Psoas muscle (tissue), 7 donors: ENCODE measurements at regions not wholly inside any gene's neighbourhood (a gene's known extent, or its start where the extent isn't known, plus 50 kb on each side); places are given as distances from the start of the nearest gene placed in this dataset.

Experiments
- ATAC-seq, 4 donors: fragments of 200-7000 bp; cut with Tn5 transposase; one replicate each; pipeline ENCODE4 v1.9.1; 2020; ENCODE audit warnings: moderate library complexity in 3 of 4, mild to moderate bottlenecking in 2 of 4
- DNase-seq, 2 donors: peaks; one replicate each; pipeline ENCODE4 v3.0.0-alpha.2; 2020
- H3K27ac ChIP-seq: fragments of 200-600 bp; one replicate; pipeline ENCODE4 v1.8.0; 2022
- H3K27me3 ChIP-seq, 3 donors: fragments of 200-600 bp in 1 of 3; one replicate each; pipeline versions ENCODE4 v1.6.1 to v1.8.0; 2013 to 2022; ENCODE audit warnings: low read length in 2 of 3, mild to moderate bottlenecking in 2 of 3, moderate library complexity in 1 of 3; ENCODE audit not compliant: insufficient read depth in 3 of 3
- H3K36me3 ChIP-seq, 2 donors: fragments of 200-600 bp in 1 of 2; one replicate each; pipeline versions ENCODE4 v1.6.1 to v1.8.0; 2013 to 2022; ENCODE audit warnings: low read depth in 1 of 2, mild to moderate bottlenecking in 1 of 2, moderate library complexity in 1 of 2; ENCODE audit not compliant: insufficient read depth in 1 of 2
- H3K4me1 ChIP-seq: fragments of 200-600 bp; one replicate; pipeline ENCODE4 v1.8.0; 2022
- H3K4me3 ChIP-seq: fragments of 200-600 bp; one replicate; pipeline ENCODE4 v1.8.0; 2022; ENCODE audit warnings: mild to moderate bottlenecking
- H3K9me3 ChIP-seq: fragments of 200-600 bp; one replicate; pipeline ENCODE4 v1.8.0; 2022
- CTCF ChIP-seq: fragments of 200-600 bp; IDR thresholded peaks from one replicate; pipeline ENCODE4 v1.8.0; 2022; ENCODE audit warnings: antibody characterized with exemption
- WGBS, 3 donors: extraction: QIAGEN DNeasy Blood & Tissue Kit; methylation state at CpG; one replicate each; pipeline versions ENCODE4 v1.1.6 to v1.1.7; 2013; 5-methylcytosine and 5-hydroxymethylcytosine counted together
- intact Hi-C, 2 donors: fragments of 100-400 bp; cut with DNase I; formaldehyde crosslinking; loops; one replicate each; pipeline versions ENCODE4 v1.11.0 to v1.14.2; 2022
- donor health status: healthy with polysubstance abuse.
- donor health status: DM: no; HTN: no; CAD: no; lungs with moderate emphysema.
- donor health status: Bipolar disorder and iron deficiency.
- donor health status: healthy.
- donor health status: DM: yes; HTN: yes; CAD: no.
- donor health status: DM: no; HTN: no; CAD: no.
- donor health status: DM: yes; HTN: yes; CAD: no.

DNA sequence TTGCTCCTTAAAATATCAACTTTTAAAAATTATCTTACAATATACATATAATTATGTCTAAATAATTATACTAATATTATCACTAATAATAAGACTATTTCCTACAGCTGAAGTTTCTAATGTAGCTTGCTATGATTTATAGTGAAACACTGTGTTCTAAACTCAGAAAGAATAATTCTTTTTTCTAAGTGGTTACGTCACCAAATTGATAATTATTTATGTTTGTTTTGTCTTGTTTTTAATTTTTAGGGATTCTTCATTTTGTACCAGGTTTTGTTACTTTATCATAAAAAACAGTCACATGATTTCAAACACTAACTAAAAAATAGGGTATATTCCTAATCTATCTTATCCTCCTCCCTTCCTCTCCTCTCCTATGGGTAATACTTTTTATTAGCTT lies 662.1 kb downstream of the FRK start:
- ATAC-seq, result no peak
- intact Hi-C loops, result no loop called here
- H3K4me3 ChIP-seq, result no peak overlapping the region
- H3K36me3 ChIP-seq, result no peaks in the 10 kb centered on the region
- no peaks in the 10 kb centered on the region for H3K27me3 ChIP-seq
- no peak for TF ChIP-seq CTCF
- 79 to 83% (median 80%) methylated on average over 1 of the region's 1 CpG for WGBS, 3 donors
- no peak for DNase-seq
- no peaks in the 10 kb centered on the region for H3K4me1 ChIP-seq
- no peak overlapping the region for H3K27ac ChIP-seq
- no peaks in the 10 kb centered on the region for H3K9me3 ChIP-seq

DNA sequence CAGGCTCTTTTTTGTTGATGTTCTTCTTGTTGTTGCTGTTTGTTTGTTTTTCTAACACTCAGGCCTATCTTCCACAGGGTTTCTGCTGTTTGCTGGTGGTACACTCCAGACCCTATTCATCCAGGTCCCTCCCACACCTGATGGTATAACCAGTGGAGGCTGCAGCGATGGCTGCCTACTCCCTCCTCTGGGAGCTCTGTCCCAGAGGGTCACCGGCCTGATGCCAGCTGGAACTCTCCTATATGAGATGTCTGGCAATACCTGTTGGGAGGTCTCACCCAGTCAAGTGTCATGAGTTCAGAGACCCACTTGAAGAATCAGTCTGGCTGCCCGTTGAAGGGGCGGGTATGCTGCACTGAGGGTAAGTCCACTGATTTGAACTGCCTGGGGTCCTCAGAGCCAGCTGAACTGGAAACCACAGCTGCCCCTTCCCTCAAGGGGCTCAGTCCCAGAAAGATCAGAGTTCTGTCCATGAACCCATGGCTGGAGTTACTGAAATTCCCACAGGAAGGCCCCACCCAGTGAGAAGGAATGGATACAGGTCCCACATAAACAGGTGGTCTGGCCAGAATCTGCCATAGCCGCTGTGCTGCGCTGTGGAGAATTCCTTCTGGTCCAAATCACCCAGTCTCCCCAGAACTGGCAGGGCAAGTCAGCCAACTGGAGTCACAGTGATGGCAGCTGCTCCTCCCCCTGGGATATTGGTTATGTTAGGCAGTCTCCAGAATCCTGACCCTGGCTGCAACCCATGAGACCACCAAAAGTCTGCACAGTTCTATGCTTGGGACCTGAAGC lies 664.4 kb downstream of the FRK start:
- no peaks in the 10 kb centered on the region for H3K27me3 ChIP-seq
- H3K27ac ChIP-seq, result no peak overlapping the region
- no peak for ATAC-seq
- intact Hi-C loops, result no loop called here
- no peak for DNase-seq
- H3K36me3 ChIP-seq, result no peaks in the 10 kb centered on the region
- 70 to 83% (median 81%) methylated on average over 6 of the region's 6 CpGs for WGBS, 3 donors
- TF ChIP-seq CTCF, result no peak
- no peaks in the 10 kb centered on the region for H3K9me3 ChIP-seq
- no peak overlapping the region for H3K4me3 ChIP-seq
- H3K4me1 ChIP-seq, result no peaks in the 10 kb centered on the region

DNA sequence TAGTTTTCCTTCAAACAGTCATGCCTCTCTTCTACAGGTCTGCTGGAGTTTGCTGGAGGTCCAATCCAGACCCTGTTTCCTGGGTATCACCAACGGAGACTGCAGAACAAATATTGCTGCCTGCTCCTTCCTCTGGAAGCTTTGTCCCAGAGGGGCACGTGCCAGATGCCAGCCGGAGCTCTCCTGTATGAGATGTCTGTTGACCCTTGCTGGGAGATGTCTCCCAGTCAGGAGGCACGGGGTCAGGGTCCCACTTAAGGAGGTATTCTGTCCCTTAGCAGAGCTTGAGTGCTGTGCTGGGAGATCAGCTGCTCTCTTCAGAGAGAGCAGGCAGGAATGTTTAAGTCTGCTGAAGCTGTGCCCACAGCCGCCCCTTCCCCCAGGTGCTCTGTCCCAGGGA lies 666.9 kb downstream of the FRK start:
- DNase-seq (peak in 1 of 2 donors; percentile 45), ATAC-seq (no peak)
- TF ChIP-seq CTCF, result no peak
- no peaks in the 10 kb centered on the region for H3K27me3 ChIP-seq
- H3K4me3 ChIP-seq, result no peak overlapping the region
- H3K27ac ChIP-seq, result no peak overlapping the region
- H3K4me1 ChIP-seq, result no peaks in the 10 kb centered on the region
- H3K36me3 ChIP-seq, result no peaks in the 10 kb centered on the region
- intact Hi-C loops, result no loop called here
- H3K9me3 ChIP-seq, result no peaks in the 10 kb centered on the region
- WGBS, 3 donors, result 82 to 91% (median 83%) methylated on average over 5 of the region's 5 CpGs

DNA sequence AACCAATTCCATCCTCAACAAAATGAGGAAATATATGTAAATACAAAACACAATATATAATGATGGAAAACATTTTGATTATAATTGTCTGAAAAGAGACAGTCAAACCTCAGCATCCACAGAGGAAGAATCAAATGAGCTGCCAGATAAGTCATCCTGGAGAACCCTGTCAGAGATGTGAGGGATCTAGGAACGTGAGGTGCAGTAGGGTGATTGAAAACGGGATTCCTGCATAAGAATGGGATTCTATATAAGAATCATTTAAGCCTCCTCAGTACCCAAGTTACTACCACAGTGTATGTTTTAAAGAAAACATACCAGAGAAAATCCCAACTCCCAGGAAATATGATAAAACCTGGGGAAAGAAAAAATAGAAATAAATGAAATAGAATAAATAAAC lies 690.5 kb downstream of the FRK start:
- no peak for ATAC-seq
- 48 to 65% (median 53%) methylated on average over 2 of the region's 2 CpGs for WGBS, 3 donors
- Histone ChIP-seq H3K4me1 (no peaks in the 10 kb centered on the region), H3K4me3 (no peak overlapping the region), H3K27me3 (no peaks in the 10 kb centered on the region), H3K27ac (no peak overlapping the region), H3K9me3 (no peaks in the 10 kb centered on the region), H3K36me3 (no peaks in the 10 kb centered on the region)
- intact Hi-C loops, result no loop called here
- no peak for DNase-seq
- TF ChIP-seq CTCF, result no peak

- no peak for ATAC-seq
- DNase-seq, result no peak
- no peaks in the 10 kb centered on the region for H3K9me3 ChIP-seq
- H3K4me1 ChIP-seq, result no peaks in the 10 kb centered on the region
- H3K27me3 ChIP-seq, result no peaks in the 10 kb centered on the region
- H3K27ac ChIP-seq, result no peak overlapping the region
- 79 to 90% (median 89%) methylated on average over 4 of the region's 4 CpGs for WGBS, 3 donors
- no peaks in the 10 kb centered on the region for H3K36me3 ChIP-seq
- no peak overlapping the region for H3K4me3 ChIP-seq
- no peak for TF ChIP-seq CTCF
- intact Hi-C loops, result no loop called here
These were observed 694.9 kb downstream of the FRK start for GRCh38 chr6:115365783-115366182.
